ENCODE measurements at regions not wholly inside any gene's neighbourhood (a gene's known extent, or its start where the extent isn't known, plus 50 kb on each side); places are given as distances from the start of the nearest gene placed in this dataset.
A peak's percentile ranks its signal among the peaks of the same experiment; 100 is the strongest.
"Not testable (repeated sequence)": the region's sequence is repeated elsewhere in the genome, so short reads cannot be mapped to it uniquely, and the experiment has no call there.

DNA sequence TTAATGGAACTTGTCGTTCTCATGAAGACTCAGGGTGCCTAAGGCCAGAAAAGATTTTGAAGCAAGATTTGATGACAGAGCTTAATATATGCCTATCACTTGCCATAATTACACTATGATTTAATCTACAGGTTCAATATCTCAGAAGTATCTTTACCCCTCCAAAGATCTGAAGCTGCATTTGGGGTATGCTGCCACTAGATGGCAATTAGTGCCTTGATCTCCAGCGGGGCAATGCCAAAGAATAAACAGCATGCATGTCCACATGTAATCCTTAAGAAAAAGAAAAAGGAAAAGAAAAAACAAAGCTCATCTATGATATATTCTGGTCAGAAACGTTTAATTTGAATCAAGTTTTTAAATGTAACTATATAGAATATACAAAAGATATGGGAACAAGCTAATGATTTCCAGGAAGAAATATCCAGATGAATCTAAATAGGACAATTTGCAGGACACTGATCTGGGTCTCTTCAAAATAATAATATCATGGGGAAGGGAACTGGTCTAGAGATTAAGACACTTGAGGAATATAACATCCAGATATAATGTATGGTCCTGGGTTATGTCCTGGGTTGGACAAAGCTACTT is 55.0 kb upstream of the SOX14 start:
- intact Hi-C loops (cut with micrococcal nuclease; ENCODE audit: unreplicated experiment), result loop anchor here (1.0 to 5.0 kb wide), 5 partner anchors 83 to 602 kb away; no protein-coding TSS in a partner anchor
- peaks cover 2% of the 10 kb centered on the region for H3K9me3 Mint-ChIP-seq (ENCODE audit: low read depth, unreplicated experiment)
- no peaks in the 10 kb centered on the region for H3K36me3 Mint-ChIP-seq (ENCODE audit: insufficient read depth, unreplicated experiment)
- BruUV-seq (replicated peaks), result no TSS peak
- no peaks in the 10 kb centered on the region for H3K4me1 Mint-ChIP-seq (ENCODE audit: low read depth, unreplicated experiment)
- TF ChIP-seq, protein P1, sequence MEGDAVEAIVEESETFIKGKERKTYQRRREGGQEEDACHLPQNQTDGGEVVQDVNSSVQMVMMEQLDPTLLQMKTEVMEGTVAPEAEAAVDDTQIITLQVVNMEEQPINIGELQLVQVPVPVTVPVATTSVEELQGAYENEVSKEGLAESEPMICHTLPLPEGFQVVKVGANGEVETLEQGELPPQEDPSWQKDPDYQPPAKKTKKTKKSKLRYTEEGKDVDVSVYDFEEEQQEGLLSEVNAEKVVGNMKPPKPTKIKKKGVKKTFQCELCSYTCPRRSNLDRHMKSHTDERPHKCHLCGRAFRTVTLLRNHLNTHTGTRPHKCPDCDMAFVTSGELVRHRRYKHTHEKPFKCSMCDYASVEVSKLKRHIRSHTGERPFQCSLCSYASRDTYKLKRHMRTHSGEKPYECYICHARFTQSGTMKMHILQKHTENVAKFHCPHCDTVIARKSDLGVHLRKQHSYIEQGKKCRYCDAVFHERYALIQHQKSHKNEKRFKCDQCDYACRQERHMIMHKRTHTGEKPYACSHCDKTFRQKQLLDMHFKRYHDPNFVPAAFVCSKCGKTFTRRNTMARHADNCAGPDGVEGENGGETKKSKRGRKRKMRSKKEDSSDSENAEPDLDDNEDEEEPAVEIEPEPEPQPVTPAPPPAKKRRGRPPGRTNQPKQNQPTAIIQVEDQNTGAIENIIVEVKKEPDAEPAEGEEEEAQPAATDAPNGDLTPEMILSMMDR (IDR thresholded peaks at IDR 0.05; ENCODE audit: unreplicated experiment), result peak; percentile 47
- H3K27ac Mint-ChIP-seq (ENCODE audit: unreplicated experiment), result no peak overlapping the region
- peaks cover 17% of the 10 kb centered on the region for H3K27me3 Mint-ChIP-seq (ENCODE audit: unreplicated experiment)
- CTCF ChIA-PET, result interaction anchor here (1.2 to 1.9 kb wide), 5 partner anchors 23 to 262 kb away, joined by 3 to 10 read pairs (median 4); no protein-coding TSS in a partner anchor
- DNase-seq, result peak; percentile 52
- no peak overlapping the region for H3K4me3 Mint-ChIP-seq (ENCODE audit: low read depth, unreplicated experiment)

DNA sequence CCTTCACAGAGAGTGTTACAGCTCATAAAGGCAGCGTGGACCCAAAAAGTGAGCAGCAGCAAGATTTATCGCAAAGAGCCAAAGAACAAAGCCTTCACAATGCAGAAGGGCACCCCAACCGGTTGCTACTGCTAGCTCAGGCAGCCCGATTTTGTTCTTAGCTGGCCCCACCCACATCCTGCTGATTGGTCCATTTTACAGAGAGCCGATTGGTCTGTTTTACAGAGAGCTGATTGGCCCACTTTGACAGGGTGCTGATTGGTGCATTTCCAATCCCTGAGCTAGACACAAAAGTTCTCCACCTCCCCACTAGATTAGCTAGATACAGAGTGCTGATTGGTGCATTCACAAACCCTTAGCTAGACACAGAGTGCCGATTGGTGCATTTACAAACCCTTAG is 50.1 kb upstream of the SOX14 start:
- H3K4me1 Mint-ChIP-seq (ENCODE audit: low read depth, unreplicated experiment); intact Hi-C loops (cut with micrococcal nuclease; ENCODE audit: unreplicated experiment); H3K27ac Mint-ChIP-seq (ENCODE audit: unreplicated experiment); H3K27me3 Mint-ChIP-seq (ENCODE audit: unreplicated experiment); DNase-seq; CTCF ChIA-PET; H3K36me3 Mint-ChIP-seq (ENCODE audit: insufficient read depth, unreplicated experiment); H3K9me3 Mint-ChIP-seq (ENCODE audit: low read depth, unreplicated experiment); BruUV-seq (replicated peaks); H3K4me3 Mint-ChIP-seq (ENCODE audit: low read depth, unreplicated experiment): not testable (repeated sequence)

Data from Calu3 (cell line).